CD8-positive, alpha-beta memory T cell (primary cell): ENCODE measurements at regions not wholly inside any gene's neighbourhood (a gene's known extent, or its start where the extent isn't known, plus 50 kb on each side); places are given as distances from the start of the nearest gene placed in this dataset.
"Not testable (repeated sequence)": the region's sequence is repeated elsewhere in the genome, so short reads cannot be mapped to it uniquely, and the experiment has no call there.

Source experiments
- CTCF ChIA-PET: fragments of 350-600 bp; sonication (Branson Sonifier 250); formaldehyde crosslinking; loops from one replicate; lab custom pipeline; 2021; ENCODE audit warnings: antibody characterized with exemption; lab: Charles Lee
- POLR2A ChIA-PET: fragments of 350-600 bp; sonication (Branson Sonifier 250); formaldehyde crosslinking; loops from one replicate; lab custom pipeline; 2021; ENCODE audit warnings: antibody characterized with exemption; lab: Charles Lee
- DNase-seq, 5 donors: peaks; one replicate each; pipeline versions ENCODE4 v3.0.0 to v3.0.0-alpha.2; 2020 to 2022; ENCODE audit warnings: mixed read lengths in 1 of 5
- H3K27ac ChIP-seq: one replicate; pipeline ENCODE4 v1.7.0; 2013; ENCODE audit warnings: low read depth, mild to moderate bottlenecking, low read length, moderate library complexity
- H3K27me3 ChIP-seq: 2 replicates; pipeline ENCODE4 v1.7.0; 2013; ENCODE audit warnings: low read length, mild to moderate bottlenecking; ENCODE audit not compliant: insufficient read depth, poor library complexity, severe bottlenecking
- H3K36me3 ChIP-seq: 2 replicates; pipeline ENCODE4 v1.7.0; 2013; ENCODE audit warnings: mild to moderate bottlenecking, low read length, moderate library complexity; ENCODE audit not compliant: insufficient read depth
- H3K4me1 ChIP-seq: 2 replicates; pipeline ENCODE4 v1.7.0; 2013; ENCODE audit warnings: mild to moderate bottlenecking, low read length, moderate library complexity; ENCODE audit not compliant: insufficient read depth
- H3K4me3 ChIP-seq: 2 replicates; pipeline ENCODE4 v1.7.0; 2013; ENCODE audit warnings: mild to moderate bottlenecking, low read length
- H3K9me3 ChIP-seq: 2 replicates; pipeline ENCODE4 v1.7.0; 2013; ENCODE audit warnings: mild to moderate bottlenecking, low read length
- H3K27ac Mint-ChIP-seq, 8 donors: one replicate each; pipeline ENCODE4 v1.8.0; 2020 to 2021; ENCODE audit warnings: mixed read lengths in 8 of 8, mild to moderate bottlenecking in 6 of 8, inconsistent platforms in 3 of 8, moderate library complexity in 3 of 8
- H3K27me3 Mint-ChIP-seq, 2 donors: one replicate each; pipeline ENCODE4 v1.8.0; 2020 to 2021; ENCODE audit warnings: mixed read lengths in 2 of 2, mild to moderate bottlenecking in 1 of 2, moderate library complexity in 1 of 2
- H3K36me3 Mint-ChIP-seq, 3 donors: one replicate each; pipeline ENCODE4 v1.8.0; 2020 to 2021; ENCODE audit warnings: mixed read lengths in 3 of 3, inconsistent platforms in 1 of 3, mild to moderate bottlenecking in 1 of 3
- H3K4me1 Mint-ChIP-seq, 3 donors: one replicate each; pipeline ENCODE4 v1.8.0; 2020 to 2021; ENCODE audit warnings: mixed read lengths in 3 of 3, inconsistent platforms in 1 of 3, mild to moderate bottlenecking in 1 of 3
- H3K4me3 Mint-ChIP-seq, 7 donors: one replicate each; pipeline ENCODE4 v1.8.0; 2020 to 2021; ENCODE audit warnings: mixed read lengths in 7 of 7, mild to moderate bottlenecking in 6 of 7, moderate library complexity in 4 of 7, inconsistent platforms in 2 of 7
- H3K9me3 Mint-ChIP-seq, 5 donors: one replicate each; pipeline ENCODE4 v1.8.0; 2020 to 2022; ENCODE audit warnings: mixed read lengths in 5 of 5, mild to moderate bottlenecking in 3 of 5, moderate library complexity in 2 of 5, inconsistent platforms in 1 of 5

DNA sequence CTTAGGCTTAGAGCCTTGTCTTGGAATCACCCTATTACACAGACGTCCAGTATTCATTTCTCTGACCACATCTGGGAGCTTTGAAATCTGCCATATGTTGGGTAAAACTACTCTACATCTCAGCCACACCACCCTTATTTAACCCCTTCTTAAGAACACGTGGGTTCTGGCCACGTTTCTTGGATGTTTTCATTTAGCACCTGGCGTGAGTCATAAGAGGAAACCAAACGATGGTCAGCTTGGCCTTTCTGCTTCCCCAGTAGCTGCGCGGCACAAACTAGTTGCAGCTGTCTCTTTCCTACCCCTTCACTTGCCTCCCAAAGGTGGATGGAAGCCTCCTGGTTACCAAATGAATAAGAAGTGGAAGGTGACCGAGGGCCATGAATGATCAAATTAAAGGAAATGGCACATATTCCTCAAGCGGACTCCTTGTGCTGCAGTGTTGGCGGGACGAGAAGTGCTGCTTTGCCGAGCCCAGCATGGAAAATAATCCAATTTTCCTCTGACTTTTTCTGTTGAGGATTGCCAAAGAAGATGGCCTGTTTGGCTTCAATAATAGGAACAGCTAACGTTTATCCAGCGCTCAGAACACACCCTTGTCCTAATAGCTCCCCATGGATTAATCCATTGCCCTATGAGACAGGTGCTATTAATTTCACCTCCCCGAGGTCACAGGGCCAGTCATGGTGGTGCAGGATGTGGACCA is 154.1 kb downstream of the ZNF664 start:
- Mint-ChIP-seq H3K9me3 (no peaks in the 10 kb centered on the region), H3K27me3 (peaks cover 13 to 39% of the 10 kb centered on the region in 2 donors), H3K4me3 (no peak overlapping the region), H3K36me3 (no peaks in the 10 kb centered on the region), H3K27ac (no peak overlapping the region), H3K4me1 (no peaks in the 10 kb centered on the region)
- no peaks in the 10 kb centered on the region for H3K36me3 ChIP-seq
- H3K9me3 ChIP-seq = no peaks in the 10 kb centered on the region
- no peak overlapping the region for H3K27ac ChIP-seq
- H3K4me1 ChIP-seq = no peaks in the 10 kb centered on the region
- CTCF ChIA-PET = interaction anchor here (0.7 to 0.8 kb wide), 2 partner anchors 37 to 81 kb away, joined by 3 read pairs; no protein-coding TSS in a partner anchor
- no peaks in the 10 kb centered on the region for H3K27me3 ChIP-seq
- DNase-seq = no peak
- POLR2A ChIA-PET = no interaction called here
- no peak overlapping the region for H3K4me3 ChIP-seq

GRCh38 chr12:124129132-124129531 is 156.1 kb downstream of the ZNF664 start:
- Histone ChIP-seq H3K27me3 (no peaks in the 10 kb centered on the region), H3K27ac (no peak overlapping the region), H3K9me3 (no peaks in the 10 kb centered on the region), H3K4me3 (no peak overlapping the region), H3K4me1 (no peaks in the 10 kb centered on the region), H3K36me3 (no peaks in the 10 kb centered on the region)
- CTCF ChIA-PET = no interaction called here
- H3K9me3 Mint-ChIP-seq = no peaks in the 10 kb centered on the region
- no peak for DNase-seq
- H3K27me3 Mint-ChIP-seq = peaks cover 10 to 29% of the 10 kb centered on the region in 2 donors
- POLR2A ChIA-PET = no interaction called here
- H3K4me1 Mint-ChIP-seq = no peaks in the 10 kb centered on the region
- H3K4me3 Mint-ChIP-seq = no peak overlapping the region
- no peak overlapping the region for H3K27ac Mint-ChIP-seq
- H3K36me3 Mint-ChIP-seq = no peaks in the 10 kb centered on the region

- no peak for DNase-seq
- ChIA-PET POLR2A (no interaction called here), CTCF (no interaction called here)
- H3K9me3 ChIP-seq = no peaks in the 10 kb centered on the region
- Mint-ChIP-seq H3K36me3 (no peaks in the 10 kb centered on the region), H3K4me1 (no peaks in the 10 kb centered on the region), H3K27me3 (peaks cover 8 to 33% of the 10 kb centered on the region in 2 donors), H3K4me3 (no peak overlapping the region), H3K9me3 (no peaks in the 10 kb centered on the region), H3K27ac (no peak overlapping the region)
- H3K4me3 ChIP-seq = no peak overlapping the region
- no peak overlapping the region for H3K27ac ChIP-seq
- no peaks in the 10 kb centered on the region for H3K36me3 ChIP-seq
- H3K4me1 ChIP-seq = no peaks in the 10 kb centered on the region
- H3K27me3 ChIP-seq = no peaks in the 10 kb centered on the region
Measured at GRCh38 chr12:124130691-124131591, 157.9 kb downstream of the ZNF664 start.

- Mint-ChIP-seq H3K9me3 (no peaks in the 10 kb centered on the region), H3K27me3 (peaks cover 8 to 29% of the 10 kb centered on the region in 2 donors), H3K4me1 (no peaks in the 10 kb centered on the region), H3K4me3 (no peak overlapping the region), H3K36me3 (no peaks in the 10 kb centered on the region), H3K27ac (no peak overlapping the region)
- Histone ChIP-seq H3K27ac (no peak overlapping the region), H3K4me1 (no peaks in the 10 kb centered on the region), H3K27me3 (no peaks in the 10 kb centered on the region), H3K9me3 (no peaks in the 10 kb centered on the region), H3K36me3 (no peaks in the 10 kb centered on the region), H3K4me3 (no peak overlapping the region)
- POLR2A ChIA-PET = no interaction called here
- no peak for DNase-seq
- CTCF ChIA-PET = no interaction called here
Measured at GRCh38 chr12:124131659-124132058, 158.6 kb downstream of the ZNF664 start.

GRCh38 chr12:124132530-124132929 is 159.5 kb downstream of the ZNF664 start:
- ChIA-PET CTCF (no interaction called here), POLR2A (interaction anchor here (0.6 kb wide), 1 partner anchor 773 kb away, joined by 7 read pairs; no protein-coding TSS in a partner anchor)
- Histone ChIP-seq H3K9me3 (no peaks in the 10 kb centered on the region), H3K4me3 (no peak overlapping the region), H3K27ac (no peak overlapping the region), H3K27me3 (no peaks in the 10 kb centered on the region), H3K36me3 (no peaks in the 10 kb centered on the region), H3K4me1 (no peaks in the 10 kb centered on the region)
- DNase-seq = no peak
- Mint-ChIP-seq H3K4me3 (no peak overlapping the region), H3K9me3 (peaks cover 0 to 3% (median 0%) of the 10 kb centered on the region in 5 donors), H3K36me3 (no peaks in the 10 kb centered on the region), H3K27ac (no peak overlapping the region), H3K4me1 (no peaks in the 10 kb centered on the region), H3K27me3 (peaks cover 12 to 30% of the 10 kb centered on the region in 2 donors)

GRCh38 chr12:124136796-124137195 is 158.1 kb upstream of the RFLNA start:
- H3K9me3 Mint-ChIP-seq = peaks cover 0 to 14% (median 9%) of the 10 kb centered on the region in 5 donors
- Histone ChIP-seq H3K36me3 (no peaks in the 10 kb centered on the region), H3K4me1 (no peaks in the 10 kb centered on the region), H3K27ac (no peak overlapping the region), H3K4me3 (no peak overlapping the region), H3K9me3 (no peaks in the 10 kb centered on the region), H3K27me3 (no peaks in the 10 kb centered on the region)
- no peak overlapping the region for H3K4me3 Mint-ChIP-seq
- H3K27me3 Mint-ChIP-seq = peaks cover 24 to 42% of the 10 kb centered on the region in 2 donors
- ChIA-PET CTCF (no interaction called here), POLR2A (no interaction called here)
- H3K36me3 Mint-ChIP-seq = peaks cover 0 to 10% (median 0%) of the 10 kb centered on the region in 3 donors
- no peaks in the 10 kb centered on the region for H3K4me1 Mint-ChIP-seq
- no peak overlapping the region for H3K27ac Mint-ChIP-seq
- DNase-seq = no peak

- Mint-ChIP-seq H3K9me3 (peaks cover 6 to 34% (median 24%) of the 10 kb centered on the region in 5 donors), H3K27me3 (peaks cover 33 to 70% of the 10 kb centered on the region in 2 donors), H3K36me3 (peaks cover 0 to 16% (median 0%) of the 10 kb centered on the region in 3 donors), H3K4me1 (no peaks in the 10 kb centered on the region), H3K4me3 (no peak overlapping the region), H3K27ac (no peak overlapping the region)
- H3K27me3 ChIP-seq = no peaks in the 10 kb centered on the region
- no peak overlapping the region for H3K4me3 ChIP-seq
- ChIA-PET POLR2A (no interaction called here), CTCF (no interaction called here)
- H3K4me1 ChIP-seq = no peaks in the 10 kb centered on the region
- no peaks in the 10 kb centered on the region for H3K9me3 ChIP-seq
- no peak overlapping the region for H3K27ac ChIP-seq
- DNase-seq = no peak
- no peaks in the 10 kb centered on the region for H3K36me3 ChIP-seq
Measured at GRCh38 chr12:124140944-124141486, 153.9 kb upstream of the RFLNA start.

GRCh38 chr12:124141611-124142010 is 153.3 kb upstream of the RFLNA start:
- CTCF ChIA-PET, H3K4me3 Mint-ChIP-seq, H3K4me3 ChIP-seq, H3K27ac ChIP-seq, H3K9me3 ChIP-seq, H3K27me3 ChIP-seq, DNase-seq, H3K4me1 Mint-ChIP-seq, H3K36me3 ChIP-seq, POLR2A ChIA-PET, H3K4me1 ChIP-seq: not testable (repeated sequence)
- peaks cover 33 to 69% of the 10 kb centered on the region in 2 donors for H3K27me3 Mint-ChIP-seq
- H3K9me3 Mint-ChIP-seq = peaks cover 6 to 34% (median 24%) of the 10 kb centered on the region in 5 donors
- peaks cover 0 to 16% (median 0%) of the 10 kb centered on the region in 3 donors for H3K36me3 Mint-ChIP-seq
- peak overlapping the region in 1 of 8 donors; percentile 28 for H3K27ac Mint-ChIP-seq
